BJ (cell line): ENCODE measurements at regions not wholly inside any gene's neighbourhood (a gene's known extent, or its start where the extent isn't known, plus 50 kb on each side); places are given as distances from the start of the nearest gene placed in this dataset.

Source experiments
- CTCF ChIA-PET: fragments of 350-600 bp; formaldehyde crosslinking; extraction: SDS; loops from one replicate; lab custom pipeline; 2021; ENCODE audit warnings: antibody characterized with exemption, inconsistent platforms; lab: Yijun Ruan, JAX
- POLR2A ChIA-PET: fragments of 300-600 bp; sonication (Branson Sonifier 250); formaldehyde crosslinking; extraction: SDS; loops from one replicate; lab custom pipeline; 2021; ENCODE audit warnings: antibody characterized with exemption; lab: Charles Lee
- DNase-seq: peaks from one replicate; pipeline ENCODE4 v3.0.0-alpha.2; 2011; ENCODE audit warnings: low read depth
- H3K27me3 ChIP-seq: 2 replicates; pipeline ENCODE4 v1.6.0; 2011; ENCODE audit warnings: low read length; ENCODE audit not compliant: control insufficient read depth, insufficient read depth
- H3K36me3 ChIP-seq: 2 replicates; pipeline ENCODE4 v1.5.1; 2011; ENCODE audit warnings: low read length; ENCODE audit not compliant: control insufficient read depth, insufficient read depth
- H3K4me3 ChIP-seq: 2 replicates; pipeline ENCODE4 v1.5.1; 2011; ENCODE audit warnings: low read depth, mild to moderate bottlenecking, control low read depth, low read length
- CTCF ChIP-seq: IDR thresholded peaks from 2 replicates; pipeline ENCODE4 v1.5.1; 2011; ENCODE audit warnings: low read depth, mild to moderate bottlenecking, control low read depth, inconsistent platforms, low read length, moderate library complexity; ENCODE audit not compliant: insufficient read depth

DNA sequence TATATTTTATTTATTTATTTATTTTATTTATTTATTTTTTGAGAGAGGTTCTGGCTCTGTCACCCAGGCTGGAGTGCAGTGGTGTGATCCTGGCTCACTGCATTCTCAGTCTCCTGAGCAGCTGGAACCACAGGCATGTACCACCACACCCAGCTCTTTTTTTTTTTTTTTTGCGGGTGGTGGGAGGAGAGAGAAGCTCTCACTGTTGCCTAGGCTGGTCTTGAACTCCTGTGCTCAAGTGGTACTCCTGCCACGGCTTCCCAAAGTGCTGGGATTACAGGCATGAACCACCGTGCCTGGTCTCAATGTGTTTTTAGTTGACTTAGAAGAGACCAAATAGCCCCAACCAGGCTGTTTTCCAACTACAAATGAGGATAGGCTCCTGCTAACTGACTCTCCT, 80.7 kb downstream of the PDCL3 start:
- peaks cover 10% of the 10 kb centered on the region for H3K27me3 ChIP-seq
- H3K36me3 ChIP-seq, result no peaks in the 10 kb centered on the region
- H3K4me3 ChIP-seq, result no peak overlapping the region
- ChIA-PET CTCF (no interaction called here), POLR2A (no interaction called here)
- DNase-seq, result no peak
- no peak for TF ChIP-seq CTCF

GRCh38 chr2:100643906-100644501, 81.2 kb downstream of the PDCL3 start:
- no peak for TF ChIP-seq CTCF
- ChIA-PET CTCF (no interaction called here), POLR2A (no interaction called here)
- H3K36me3 ChIP-seq, result no peaks in the 10 kb centered on the region
- peaks cover 12% of the 10 kb centered on the region for H3K27me3 ChIP-seq
- DNase-seq, result no peak
- H3K4me3 ChIP-seq, result no peak overlapping the region

GRCh38 chr2:100645695-100646429, 83.1 kb downstream of the PDCL3 start:
- H3K27me3 ChIP-seq, result peaks cover 9% of the 10 kb centered on the region
- no peak for DNase-seq
- CTCF ChIA-PET, result interaction anchor here (1.3 kb wide), 1 partner anchor 8 kb away, joined by 3 read pairs; no protein-coding TSS in a partner anchor
- no peaks in the 10 kb centered on the region for H3K36me3 ChIP-seq
- POLR2A ChIA-PET, result no interaction called here
- no peak overlapping the region for H3K4me3 ChIP-seq
- TF ChIP-seq CTCF, result no peak

DNA sequence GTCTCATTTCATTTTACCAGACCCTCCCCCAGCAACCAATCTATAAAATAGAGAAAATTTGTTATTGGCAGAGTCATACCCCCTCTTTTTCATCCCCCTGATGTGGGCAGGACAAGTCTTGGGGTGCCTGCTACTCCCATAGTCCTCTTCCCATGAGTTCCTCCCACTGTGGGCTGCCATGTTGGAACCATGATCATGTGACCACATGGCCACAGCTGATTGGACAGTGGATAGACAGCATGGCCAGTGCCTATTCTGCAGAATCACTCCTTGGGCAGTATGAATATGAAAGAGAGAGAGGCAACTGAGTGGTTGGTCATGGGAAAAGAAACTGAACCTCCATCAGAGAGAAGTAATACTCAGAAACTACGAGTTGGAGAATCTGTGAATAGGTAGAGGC, 84.9 kb downstream of the PDCL3 start:
- DNase-seq, result no peak
- Histone ChIP-seq H3K27me3 (peaks cover 15% of the 10 kb centered on the region), H3K36me3 (no peaks in the 10 kb centered on the region), H3K4me3 (no peak overlapping the region)
- ChIA-PET CTCF (no interaction called here), POLR2A (no interaction called here)
- no peak for TF ChIP-seq CTCF

DNA sequence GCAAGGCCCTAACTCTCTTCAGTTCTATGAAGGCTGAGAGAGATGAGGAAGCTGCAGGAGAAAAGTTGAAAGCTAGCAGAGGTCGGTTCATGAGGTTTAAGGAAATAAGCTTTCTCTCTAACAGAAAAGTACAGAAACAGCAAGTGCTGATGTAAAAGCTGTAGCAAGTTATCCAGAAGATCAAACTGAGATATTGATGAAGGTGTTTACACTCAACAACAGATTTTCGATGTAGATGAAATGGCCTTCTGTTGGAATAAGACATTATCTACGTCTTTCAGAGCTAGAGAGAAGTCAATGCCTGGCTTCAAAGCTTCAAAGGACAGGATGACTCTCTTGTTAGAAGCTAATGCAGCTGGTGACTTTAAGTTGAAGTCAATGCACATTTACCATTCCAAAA, 87.4 kb downstream of the PDCL3 start:
- Histone ChIP-seq H3K36me3 (no peaks in the 10 kb centered on the region), H3K27me3 (peaks cover 11% of the 10 kb centered on the region), H3K4me3 (no peak overlapping the region)
- DNase-seq, result no peak
- POLR2A ChIA-PET, result no interaction called here
- no peak for TF ChIP-seq CTCF
- CTCF ChIA-PET, result interaction anchor here (2.0 to 2.2 kb wide), 2 partner anchors 10 to 11 kb away, joined by 5 read pairs; no protein-coding TSS in a partner anchor
